Fibroblast of pulmonary artery (primary cell): ENCODE measurements at regions not wholly inside any gene's neighbourhood (a gene's known extent, or its start where the extent isn't known, plus 50 kb on each side); places are given as distances from the start of the nearest gene placed in this dataset.
"Not testable (repeated sequence)": the region's sequence is repeated elsewhere in the genome, so short reads cannot be mapped to it uniquely, and the experiment has no call there.

ENCODE experiments used
- DNase-seq: peaks from one replicate; pipeline ENCODE4 v3.0.0-alpha.2; 2010; ENCODE audit warnings: low read depth
- H3K4me3 ChIP-seq: replicated peaks from 2 replicates; pipeline ENCODE4 v1.5.1; 2011; ENCODE audit warnings: low read depth, mild to moderate bottlenecking, control low read depth, low read length, moderate library complexity
- CTCF ChIP-seq: IDR thresholded peaks from 2 replicates; pipeline ENCODE4 v1.5.1; 2011; ENCODE audit warnings: mild to moderate bottlenecking, control low read depth, low read length, inconsistent platforms; ENCODE audit errors: missing control alignments

DNA sequence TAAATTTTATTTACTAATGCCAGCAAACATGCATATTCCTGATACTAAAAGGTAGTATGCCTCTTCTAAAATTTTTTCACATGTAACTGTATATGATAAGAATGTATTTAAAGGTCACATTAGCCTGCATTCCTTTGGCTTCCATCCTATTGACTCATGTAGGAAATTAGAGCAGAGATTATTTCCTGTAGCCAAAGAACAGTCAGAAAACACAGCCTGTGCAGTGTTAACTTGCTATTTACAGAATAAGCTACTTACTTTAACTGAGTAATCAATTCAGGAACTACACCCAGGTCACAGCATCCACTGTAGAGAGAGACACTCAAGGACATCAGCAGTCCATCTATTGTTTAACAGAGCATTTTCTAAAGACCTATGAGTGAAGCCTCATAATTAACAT lies 154.5 kb upstream of the ADGRL4 start:
- DNase-seq = peak; percentile 69
- TF ChIP-seq CTCF = no peak
- H3K4me3 ChIP-seq = no peak overlapping the region

- TF ChIP-seq CTCF = no peak
- H3K4me3 ChIP-seq = no peak overlapping the region
- DNase-seq = no peak
Measured at GRCh38 chr1:79155991-79156390, 149.5 kb upstream of the ADGRL4 start.

DNA sequence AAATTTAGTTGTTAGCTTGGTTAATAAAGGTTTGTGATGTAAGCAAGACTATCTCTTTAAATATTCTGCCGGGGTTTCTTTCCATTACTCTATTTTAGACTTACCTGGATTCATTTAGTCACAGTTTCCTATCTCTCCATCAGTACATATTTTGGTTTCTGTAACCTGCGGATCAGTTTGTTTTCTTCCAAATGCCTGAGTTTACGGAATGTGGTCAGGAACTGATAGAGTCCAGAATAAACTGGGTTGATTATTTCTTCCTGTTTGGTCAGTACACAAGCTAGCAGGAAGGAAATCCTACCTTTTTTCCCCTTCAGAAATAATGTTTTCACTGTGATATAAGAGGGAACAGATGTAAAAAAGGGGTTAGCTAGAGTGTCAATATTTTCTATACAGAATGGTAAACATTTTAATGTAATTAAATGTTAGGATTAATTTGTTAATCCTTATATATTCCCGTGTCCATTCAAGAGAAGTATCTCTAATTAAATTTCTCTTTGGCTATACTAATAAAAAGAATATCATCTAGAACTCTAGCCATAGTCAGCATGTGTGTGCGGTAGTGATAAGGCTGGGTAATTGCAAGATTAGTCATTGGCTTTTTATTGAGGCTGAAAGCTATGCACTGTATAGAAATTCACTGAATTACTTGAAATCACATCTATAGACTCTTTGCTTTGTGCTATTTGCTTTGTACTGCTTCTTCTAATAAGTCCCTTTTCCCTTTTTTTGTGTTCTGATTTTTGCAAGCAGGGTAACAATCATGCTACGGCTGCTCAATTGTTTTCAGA lies 144.7 kb upstream of the ADGRL4 start:
- DNase-seq = peak; percentile 13
- no peak for TF ChIP-seq CTCF
- H3K4me3 ChIP-seq = no peak overlapping the region

DNA sequence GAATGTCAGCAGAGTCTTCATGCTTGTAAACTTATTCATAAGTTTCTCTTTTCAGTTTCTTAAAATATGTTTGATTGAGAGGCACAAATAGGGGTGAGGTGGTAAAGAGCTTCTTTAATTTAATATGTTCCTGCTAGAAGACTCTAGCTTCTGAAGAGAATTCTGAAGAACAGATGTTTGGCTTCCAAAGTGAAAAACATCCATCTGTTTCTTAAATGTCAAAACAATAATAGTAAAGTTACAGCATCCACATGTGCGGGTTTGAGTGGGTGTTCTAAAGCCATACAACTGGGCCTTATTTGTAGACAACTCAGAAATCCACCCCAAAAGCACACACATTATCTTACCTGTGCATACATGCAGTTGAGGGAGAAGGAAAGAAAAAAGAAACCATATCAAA lies 144.0 kb upstream of the ADGRL4 start:
- TF ChIP-seq CTCF = no peak
- DNase-seq = no peak

DNA sequence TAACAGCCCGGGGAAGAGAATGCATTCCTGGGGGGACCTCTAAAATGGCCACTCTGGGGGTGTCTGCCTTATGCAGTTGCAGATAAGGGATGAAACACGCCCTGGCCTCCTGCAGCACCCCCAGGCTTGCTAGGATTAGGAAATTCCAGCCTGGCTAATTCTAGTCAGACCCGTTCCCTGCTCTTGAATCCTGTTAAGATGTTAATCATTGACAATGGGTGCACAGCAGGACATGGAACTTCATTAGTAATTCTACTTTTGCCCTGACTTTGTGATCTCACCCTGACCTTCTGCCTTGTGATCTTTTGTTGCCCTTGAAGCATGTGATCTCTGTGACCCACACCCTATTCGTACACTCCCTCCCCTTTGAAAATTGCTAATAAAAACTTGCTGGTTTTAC lies 131.7 kb upstream of the ADGRL4 start:
- H3K4me3 ChIP-seq, DNase-seq: not testable (repeated sequence)

More for the DNA sequence above, 144.0 kb upstream of the ADGRL4 start:
- H3K4me3 ChIP-seq = no peak overlapping the region

DNA sequence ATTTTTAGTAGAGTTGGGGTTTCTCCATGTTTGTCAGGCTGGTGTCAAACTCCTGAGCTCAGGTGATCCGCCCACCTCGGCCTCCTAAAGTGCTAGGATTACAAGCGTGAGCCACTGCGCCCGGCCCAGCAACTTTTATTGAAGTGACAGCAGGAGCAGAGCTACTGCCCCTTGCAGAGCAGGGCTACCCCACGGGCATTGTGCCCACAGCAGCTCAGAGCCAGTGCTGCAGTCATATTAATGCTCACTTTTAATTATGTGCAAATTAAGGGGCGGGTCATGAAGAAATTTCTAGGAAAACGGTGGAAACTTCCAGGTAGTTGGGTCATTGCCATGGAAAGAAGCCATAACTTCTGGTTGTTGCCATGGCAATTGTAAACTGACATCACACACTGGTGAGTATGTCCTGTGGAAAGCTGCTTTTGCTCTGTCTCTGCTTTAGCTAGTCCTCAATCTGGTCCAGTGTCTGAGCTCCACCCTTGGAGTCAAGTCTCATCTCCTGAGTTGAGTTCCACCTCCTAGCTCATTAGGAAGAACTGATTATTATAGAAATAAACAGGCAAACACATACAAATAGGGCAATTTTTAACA lies 127.3 kb upstream of the ADGRL4 start:
- DNase-seq = peak; percentile 11
- H3K4me3 ChIP-seq = no peak overlapping the region
- TF ChIP-seq CTCF = no peak

GRCh38 chr1:79131626-79132025 lies 125.1 kb upstream of the ADGRL4 start:
- TF ChIP-seq CTCF = no peak
- H3K4me3 ChIP-seq = no peak overlapping the region
- DNase-seq = no peak
